ENCODE measurements at regions not wholly inside any gene's neighbourhood (a gene's known extent, or its start where the extent isn't known, plus 50 kb on each side); places are given as distances from the start of the nearest gene placed in this dataset.

GRCh38 chr13:76600081-76600480, 286.1 kb downstream of the KCTD12 start:
- TF ChIP-seq CTCF (IDR thresholded peaks at IDR 0.05; ENCODE audit: low read depth, low read length, missing input control) (no peak), JUND (IDR thresholded peaks at IDR 0.05) (no peak), MAX (IDR thresholded peaks at IDR 0.05) (no peak), SP1 (IDR thresholded peaks at IDR 0.05) (no peak), GABPA (IDR thresholded peaks at IDR 0.05 in 1 of 2, conservative IDR thresholded peaks at IDR 0.05 in 1 of 2) (no peak), FOXA1 (IDR thresholded peaks at IDR 0.05) (no peak), TAF1 (conservative IDR thresholded peaks at IDR 0.05) (no peak), RXRA (IDR thresholded peaks at IDR 0.05) (no peak), RAD21 (IDR thresholded peaks at IDR 0.05) (no peak), REST (IDR thresholded peaks at IDR 0.05) (no peak), ZBTB33 (IDR thresholded peaks at IDR 0.05) (no peak), EGR1 (IDR thresholded peaks at IDR 0.05; ENCODE audit: low read depth in 2 of 2) (no peak), ATF3 (IDR thresholded peaks at IDR 0.05) (no peak)

Data from liver (tissue), 3 donors.